SK-N-MC (cell line): ENCODE measurements at regions not wholly inside any gene's neighbourhood (a gene's known extent, or its start where the extent isn't known, plus 50 kb on each side); places are given as distances from the start of the nearest gene placed in this dataset.

Experiments used
- DNase-seq: peaks from one replicate; pipeline ENCODE4 v3.0.0-alpha.2; 2011; ENCODE audit warnings: low read depth, low spot score
- H3K27ac ChIP-seq: fragments of 200-600 bp; sonication (generic); 2 replicates; pipeline ENCODE4 v1.5.1; 2016; ENCODE audit warnings: mixed run types
- H3K36me3 ChIP-seq: fragments of 200-600 bp; sonication (generic); 2 replicates; pipeline ENCODE4 v1.6.1; 2017; ENCODE audit warnings: antibody characterized with exemption, low read length, mixed read lengths; ENCODE audit not compliant: insufficient read depth
- H3K4me3 ChIP-seq: fragments of 200-600 bp; sonication (generic); 2 replicates; pipeline ENCODE4 v1.5.1; 2016
- H3K9ac ChIP-seq: fragments of 200-600 bp; sonication (generic); 2 replicates; pipeline ENCODE4 v1.8.0; 2017; ENCODE audit warnings: mixed run types, mixed read lengths; ENCODE audit not compliant: insufficient read length
- H3K9me3 ChIP-seq: fragments of 200-600 bp; sonication (generic); 2 replicates; pipeline ENCODE4 v1.6.1; 2017; ENCODE audit warnings: low read depth, mild to moderate bottlenecking, antibody characterized with exemption, low read length, moderate library complexity, mixed read lengths
- EZH2 ChIP-seq: fragments of 200-600 bp; sonication (generic); IDR thresholded peaks from one replicate; pipeline ENCODE4 v1.6.1; 2017; ENCODE audit warnings: antibody characterized with exemption
- FOXP2 ChIP-seq: optimal IDR thresholded peaks from 2 replicates; pipeline ENCODE3; 2011; ENCODE audit warnings: mild to moderate bottlenecking, moderate library complexity; ENCODE audit not compliant: insufficient read depth; ENCODE audit errors: extremely low read length, control extremely low read depth
- POLR2AphosphoS5 ChIP-seq: IDR thresholded peaks from 2 replicates; pipeline ENCODE4 v1.6.1; 2012; ENCODE audit warnings: mild to moderate bottlenecking, low read depth, low read length, borderline replicate concordance

- Histone ChIP-seq H3K36me3 (no peaks in the 10 kb centered on the region), H3K27ac (no peak overlapping the region), H3K4me3 (no peak overlapping the region), H3K9me3 (no peaks in the 10 kb centered on the region), H3K9ac (no peak overlapping the region)
- no peak for DNase-seq
- TF ChIP-seq EZH2 (no peak), POLR2AphosphoS5 (no peak), FOXP2 (no peak)
Observed at GRCh38 chr12:24597580-24597979, 351.3 kb downstream of the BCAT1 start.

GRCh38 chr12:24596768-24597388, 352.0 kb downstream of the BCAT1 start:
- DNase-seq = peak; percentile 35
- no peak overlapping the region for H3K9ac ChIP-seq
- H3K27ac ChIP-seq = no peak overlapping the region

GRCh38 chr12:24595652-24596235, 353.2 kb downstream of the BCAT1 start:
- no peak for DNase-seq
- Histone ChIP-seq H3K9ac (no peak overlapping the region), H3K9me3 (no peaks in the 10 kb centered on the region), H3K36me3 (no peaks in the 10 kb centered on the region), H3K4me3 (no peak overlapping the region), H3K27ac (no peak overlapping the region)
- TF ChIP-seq EZH2 (no peak), POLR2AphosphoS5 (no peak), FOXP2 (no peak)

More at GRCh38 chr12:24596768-24597388, 352.0 kb downstream of the BCAT1 start:
- H3K4me3 ChIP-seq = no peak overlapping the region
- H3K36me3 ChIP-seq = no peaks in the 10 kb centered on the region
- no peaks in the 10 kb centered on the region for H3K9me3 ChIP-seq
- TF ChIP-seq FOXP2 = no peak
- no peak for TF ChIP-seq EZH2
- TF ChIP-seq POLR2AphosphoS5 = no peak

- no peak for DNase-seq
- TF ChIP-seq EZH2 (no peak), FOXP2 (no peak), POLR2AphosphoS5 (no peak)
- H3K9ac ChIP-seq = no peak overlapping the region
- no peak overlapping the region for H3K27ac ChIP-seq
- H3K9me3 ChIP-seq = no peaks in the 10 kb centered on the region
- H3K36me3 ChIP-seq = no peaks in the 10 kb centered on the region
- no peak overlapping the region for H3K4me3 ChIP-seq
Observed at GRCh38 chr12:24591715-24592440, 357.0 kb downstream of the BCAT1 start.

GRCh38 chr12:24591079-24591626, 357.7 kb downstream of the BCAT1 start:
- Histone ChIP-seq H3K4me3 (no peak overlapping the region), H3K9me3 (no peaks in the 10 kb centered on the region), H3K36me3 (no peaks in the 10 kb centered on the region), H3K9ac (no peak overlapping the region), H3K27ac (no peak overlapping the region)
- TF ChIP-seq EZH2 (no peak), POLR2AphosphoS5 (no peak), FOXP2 (no peak)
- no peak for DNase-seq

GRCh38 chr12:24586293-24586692, 362.6 kb downstream of the BCAT1 start:
- no peak overlapping the region for H3K9ac ChIP-seq
- no peak overlapping the region for H3K27ac ChIP-seq
- no peak overlapping the region for H3K4me3 ChIP-seq
- no peak for TF ChIP-seq POLR2AphosphoS5
- no peak for TF ChIP-seq FOXP2
- TF ChIP-seq EZH2 = no peak
- H3K36me3 ChIP-seq = no peaks in the 10 kb centered on the region
- no peaks in the 10 kb centered on the region for H3K9me3 ChIP-seq
- no peak for DNase-seq

GRCh38 chr12:24584032-24584675, 364.7 kb downstream of the BCAT1 start:
- TF ChIP-seq FOXP2 (no peak), POLR2AphosphoS5 (no peak), EZH2 (no peak)
- Histone ChIP-seq H3K4me3 (no peak overlapping the region), H3K27ac (no peak overlapping the region), H3K9ac (no peak overlapping the region), H3K9me3 (no peaks in the 10 kb centered on the region), H3K36me3 (no peaks in the 10 kb centered on the region)
- no peak for DNase-seq
